GM23248 (cell line): ENCODE measurements at regions not wholly inside any gene's neighbourhood (a gene's known extent, or its start where the extent isn't known, plus 50 kb on each side); places are given as distances from the start of the nearest gene placed in this dataset.

Experiments
- DNase-seq: peaks from one replicate; pipeline ENCODE4 v3.0.0-alpha.2; 2015
- H2AFZ ChIP-seq: fragments of 200-600 bp; sonication (generic); 2 replicates; pipeline ENCODE4 v1.6.1; 2016; ENCODE audit warnings: antibody characterized with exemption
- H3F3A ChIP-seq: fragments of 200-600 bp; sonication (generic); 2 replicates; pipeline ENCODE4 v1.6.1; 2016; ENCODE audit warnings: mild to moderate bottlenecking, antibody characterized with exemption, mixed run types; ENCODE audit not compliant: insufficient read depth
- H3K27ac ChIP-seq: fragments of 200-600 bp; sonication (generic); 2 replicates; pipeline ENCODE4 v1.5.1; 2016; ENCODE audit warnings: mild to moderate bottlenecking
- H3K27me3 ChIP-seq: fragments of 200-600 bp; sonication (generic); replicated peaks from 2 replicates; pipeline ENCODE4 v1.6.1; 2016; ENCODE audit warnings: mild to moderate bottlenecking; ENCODE audit not compliant: insufficient read depth
- H3K36me3 ChIP-seq: fragments of 200-600 bp; sonication (generic); 2 replicates; pipeline ENCODE4 v1.6.1; 2016; ENCODE audit warnings: low read depth, mild to moderate bottlenecking
- H3K4me1 ChIP-seq: fragments of 200-600 bp; sonication (generic); 2 replicates; pipeline ENCODE4 v1.6.1; 2016; ENCODE audit warnings: mild to moderate bottlenecking; ENCODE audit not compliant: insufficient read depth
- H3K4me2 ChIP-seq: fragments of 200-600 bp; sonication (generic); one replicate; pipeline ENCODE4 v1.6.1; 2016; ENCODE audit warnings: mild to moderate bottlenecking; ENCODE audit not compliant: unreplicated experiment
- H3K4me3 ChIP-seq: fragments of 200-600 bp; sonication (generic); 2 replicates; pipeline ENCODE4 v1.5.1; 2016; ENCODE audit warnings: mild to moderate bottlenecking
- H3K79me2 ChIP-seq: fragments of 200-600 bp; sonication (generic); 2 replicates; pipeline ENCODE4 v1.6.1; 2016; ENCODE audit warnings: mild to moderate bottlenecking; ENCODE audit not compliant: insufficient read depth
- H3K9ac ChIP-seq: fragments of 200-600 bp; sonication (generic); 2 replicates; pipeline ENCODE4 v1.6.1; 2016; ENCODE audit warnings: mild to moderate bottlenecking
- H3K9me2 ChIP-seq: fragments of 200-600 bp; sonication (generic); 2 replicates; pipeline ENCODE4 v1.6.1; 2016; ENCODE audit warnings: mixed run types, mild to moderate bottlenecking, moderate library complexity; ENCODE audit not compliant: insufficient read depth
- H3K9me3 ChIP-seq: fragments of 200-600 bp; sonication (generic); one replicate; pipeline ENCODE4 v1.6.1; 2017; ENCODE audit warnings: low read depth
- H4K20me1 ChIP-seq: fragments of 200-600 bp; sonication (generic); 2 replicates; pipeline ENCODE4 v1.6.0; 2016; ENCODE audit not compliant: insufficient read depth
- EZH2 ChIP-seq: fragments of 200-600 bp; sonication (generic); IDR thresholded peaks from 2 replicates; pipeline ENCODE4 v1.6.1; 2018; ENCODE audit warnings: antibody characterized with exemption, mild to moderate bottlenecking; ENCODE audit not compliant: insufficient read depth, poor library complexity, severe bottlenecking
- EZH2phosphoT487 ChIP-seq: fragments of 200-600 bp; sonication (generic); IDR thresholded peaks from 2 replicates; pipeline ENCODE4 v1.6.1; 2018; ENCODE audit warnings: antibody characterized with exemption, moderate library complexity, mild to moderate bottlenecking, low read depth; ENCODE audit not compliant: insufficient read depth
- WGBS, 2 experiments: methylation state at CpG; one replicate each; pipeline ENCODE4 v1.1.6; 2015 to 2017; ENCODE audit warnings: low lambda C conversion rate in 2 of 2, low coverage in 1 of 2; ENCODE audit errors: missing lambda C conversion rate in 2 of 2; 5-methylcytosine and 5-hydroxymethylcytosine counted together
- in situ Hi-C: fragments of 300-500 bp; cut with MboI; formaldehyde crosslinking; loops from 2 replicates; pipeline ENCODE4 v1.15.0; 2020

DNA sequence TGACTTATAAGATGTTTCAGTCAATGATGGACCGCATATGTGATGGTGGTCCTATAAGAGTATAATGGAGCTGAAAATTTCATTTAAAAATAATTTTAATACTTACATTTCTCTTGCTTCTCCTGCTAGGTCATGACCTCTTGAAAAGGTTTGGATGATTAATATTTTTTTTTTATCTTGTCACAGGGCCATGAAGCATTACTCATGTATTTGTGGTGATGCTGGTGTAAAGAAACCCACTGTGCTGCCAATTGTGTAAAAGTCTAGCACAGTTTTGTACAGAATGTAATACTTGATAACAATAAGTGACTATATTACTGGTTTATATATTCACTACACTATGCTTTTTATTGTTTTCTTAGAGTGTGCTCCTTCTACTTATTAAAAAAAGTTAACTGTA, 124.2 kb upstream of the CELF4 start:
- Histone ChIP-seq H3K27ac (no peak overlapping the region), H3K9me2 (no peaks in the 10 kb centered on the region), H4K20me1 (no peaks in the 10 kb centered on the region), H3K9ac (no peak overlapping the region), H3K79me2 (no peaks in the 10 kb centered on the region), H3K4me3 (no peak overlapping the region), H3K27me3 (no peaks in the 10 kb centered on the region), H3K9me3 (no peaks in the 10 kb centered on the region), H3K4me2 (no peak overlapping the region), H3K4me1 (no peaks in the 10 kb centered on the region), H2AFZ (no peak overlapping the region), H3K36me3 (no peaks in the 10 kb centered on the region), H3F3A (no peaks in the 10 kb centered on the region)
- 61 to 80% methylated on average over 1 of the region's 1 CpG for WGBS, 2 experiments
- TF ChIP-seq EZH2phosphoT487 (no peak), EZH2 (no peak)
- no peak for DNase-seq
- in situ Hi-C loops, result no loop called here

DNA sequence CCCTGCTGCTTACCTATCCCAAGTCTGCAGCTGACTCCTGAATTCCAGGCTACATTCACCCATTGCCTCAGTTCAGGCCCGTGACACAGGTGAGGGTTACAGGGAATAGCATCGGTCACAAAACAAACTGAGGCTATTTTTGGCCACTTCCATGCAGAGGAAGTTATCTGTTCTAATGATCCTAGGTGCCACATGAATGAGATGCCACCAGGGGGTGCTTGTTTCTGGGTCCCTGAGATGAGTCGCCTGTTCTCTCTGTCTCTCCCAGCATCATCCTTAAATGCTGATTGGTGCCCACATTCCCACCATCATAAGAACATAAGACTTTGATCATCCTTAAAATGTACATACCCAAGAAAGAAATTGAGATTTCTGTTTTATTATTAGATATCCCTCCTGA, 119.0 kb upstream of the CELF4 start:
- in situ Hi-C loops, result no loop called here
- Histone ChIP-seq H3F3A (no peaks in the 10 kb centered on the region), H3K36me3 (no peaks in the 10 kb centered on the region)

GRCh38 chr18:37684183-37684582, 118.6 kb upstream of the CELF4 start:
- Histone ChIP-seq H3F3A (no peaks in the 10 kb centered on the region), H2AFZ (no peak overlapping the region), H3K4me1 (no peaks in the 10 kb centered on the region), H3K4me3 (no peak overlapping the region), H3K79me2 (no peaks in the 10 kb centered on the region), H3K4me2 (no peak overlapping the region), H3K27me3 (no peaks in the 10 kb centered on the region), H3K36me3 (no peaks in the 10 kb centered on the region), H3K9me3 (no peaks in the 10 kb centered on the region), H3K9ac (no peak overlapping the region), H3K9me2 (no peaks in the 10 kb centered on the region), H3K27ac (no peak overlapping the region), H4K20me1 (no peaks in the 10 kb centered on the region)
- DNase-seq, result no peak
- TF ChIP-seq EZH2phosphoT487 (no peak), EZH2 (no peak)
- in situ Hi-C loops, result no loop called here
- 28 to 49% methylated on average over 5 of the region's 5 CpGs for WGBS, 2 experiments

More for the DNA sequence above, 119.0 kb upstream of the CELF4 start:
- H3K9me2 ChIP-seq, result no peaks in the 10 kb centered on the region
- H3K27ac ChIP-seq, result no peak overlapping the region
- no peak overlapping the region for H3K4me2 ChIP-seq
- DNase-seq, result no peak
- no peaks in the 10 kb centered on the region for H3K9me3 ChIP-seq
- H3K4me1 ChIP-seq, result no peaks in the 10 kb centered on the region
- TF ChIP-seq EZH2phosphoT487 (no peak), EZH2 (no peak)
- no peak overlapping the region for H3K9ac ChIP-seq
- no peaks in the 10 kb centered on the region for H4K20me1 ChIP-seq
- H3K4me3 ChIP-seq, result no peak overlapping the region
- no peak overlapping the region for H2AFZ ChIP-seq
- H3K27me3 ChIP-seq, result no peaks in the 10 kb centered on the region
- no peaks in the 10 kb centered on the region for H3K79me2 ChIP-seq
- 35 to 52% methylated on average over 3 of the region's 3 CpGs for whole genome bisulfite sequencing, 2 experiments

DNA sequence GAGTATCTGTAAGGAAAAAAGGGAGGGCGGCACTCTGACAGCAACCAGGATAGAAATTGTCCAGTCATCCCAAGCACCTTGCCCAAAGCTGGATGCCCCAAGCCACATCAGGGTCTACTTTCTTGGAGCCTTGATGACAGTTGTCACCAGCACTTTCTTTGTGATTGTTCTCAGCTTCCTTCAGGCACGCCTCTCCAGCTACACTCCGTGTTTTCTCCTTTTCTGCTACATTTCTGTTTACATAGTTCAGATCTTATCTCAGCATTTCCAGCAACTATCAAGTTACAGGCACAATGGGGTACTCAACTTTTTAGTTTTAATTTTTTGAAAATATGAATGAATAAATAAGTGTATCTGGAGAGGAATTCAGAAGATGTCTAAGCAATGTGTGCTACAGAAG, 115.3 kb upstream of the CELF4 start:
- 8 to 12% methylated on average over 3 of the region's 3 CpGs for WGBS, 2 experiments
- no peaks in the 10 kb centered on the region for H3F3A ChIP-seq
- no peaks in the 10 kb centered on the region for H3K4me1 ChIP-seq
- no peaks in the 10 kb centered on the region for H3K36me3 ChIP-seq
- no peak for TF ChIP-seq EZH2
- TF ChIP-seq EZH2phosphoT487, result no peak
- no peak overlapping the region for H2AFZ ChIP-seq
- H3K9me2 ChIP-seq, result no peaks in the 10 kb centered on the region
- no peaks in the 10 kb centered on the region for H3K27me3 ChIP-seq
- no peak overlapping the region for H3K9ac ChIP-seq
- in situ Hi-C loops, result no loop called here
- no peaks in the 10 kb centered on the region for H3K9me3 ChIP-seq
- H3K4me3 ChIP-seq, result no peak overlapping the region
- no peak overlapping the region for H3K4me2 ChIP-seq
- H4K20me1 ChIP-seq, result no peaks in the 10 kb centered on the region
- no peaks in the 10 kb centered on the region for H3K79me2 ChIP-seq
- DNase-seq, result no peak
- H3K27ac ChIP-seq, result no peak overlapping the region

GRCh38 chr18:37676276-37676675, 110.7 kb upstream of the CELF4 start:
- TF ChIP-seq EZH2phosphoT487 (no peak), EZH2 (no peak)

More at GRCh38 chr18:37676276-37676675, 110.7 kb upstream of the CELF4 start:
- H3F3A ChIP-seq, result no peaks in the 10 kb centered on the region
- no peaks in the 10 kb centered on the region for H3K9me2 ChIP-seq
- H3K79me2 ChIP-seq, result no peaks in the 10 kb centered on the region
- H4K20me1 ChIP-seq, result no peaks in the 10 kb centered on the region
- H3K4me3 ChIP-seq, result no peak overlapping the region
- H3K27me3 ChIP-seq, result no peaks in the 10 kb centered on the region
- H3K4me2 ChIP-seq, result no peak overlapping the region
- 4 to 15% methylated on average over 1 of the region's 1 CpG for WGBS, 2 experiments
- H3K4me1 ChIP-seq, result no peaks in the 10 kb centered on the region
- in situ Hi-C loops, result no loop called here
- H3K36me3 ChIP-seq, result no peaks in the 10 kb centered on the region
- no peak for DNase-seq
- H2AFZ ChIP-seq, result no peak overlapping the region
- H3K27ac ChIP-seq, result no peak overlapping the region
- H3K9me3 ChIP-seq, result no peaks in the 10 kb centered on the region
- H3K9ac ChIP-seq, result no peak overlapping the region
